NCI-H2196 (cell line): ENCODE measurements at regions not wholly inside any gene's neighbourhood (a gene's known extent, or its start where the extent isn't known, plus 50 kb on each side); places are given as distances from the start of the nearest gene placed in this dataset.

Experiments used
- DNase-seq: peaks from one replicate; lab custom pipeline; 2025; ENCODE audit not compliant: unreplicated experiment; lab: John Stamatoyannopoulos, UW

- DNase-seq = no peak
Observed at GRCh38 chr14:71650187-71650755, 282.0 kb upstream of the RGS6 start.

GRCh38 chr14:71651228-71651627, 281.0 kb upstream of the RGS6 start:
- DNase-seq = no peak

GRCh38 chr14:71652368-71652767, 279.9 kb upstream of the RGS6 start:
- DNase-seq = no peak

GRCh38 chr14:71654810-71655209, 277.4 kb upstream of the RGS6 start:
- DNase-seq = no peak

- DNase-seq = no peak
Observed at GRCh38 chr14:71658261-71658860, 273.9 kb upstream of the RGS6 start.

- DNase-seq = no peak
Observed at GRCh38 chr14:71659159-71659558, 273.1 kb upstream of the RGS6 start.

- no peak for DNase-seq
Observed at GRCh38 chr14:71661441-71661840, 270.8 kb upstream of the RGS6 start.

GRCh38 chr14:71662291-71662790, 269.9 kb upstream of the RGS6 start:
- no peak for DNase-seq

- DNase-seq = no peak
Observed at GRCh38 chr14:71665157-71665556, 267.1 kb upstream of the RGS6 start.

GRCh38 chr14:71665781-71666180, 266.4 kb upstream of the RGS6 start:
- no peak for DNase-seq

- no peak for DNase-seq
Observed at GRCh38 chr14:71666571-71667145, 265.6 kb upstream of the RGS6 start.

- no peak for DNase-seq
Observed at GRCh38 chr14:71668186-71668912, 263.9 kb upstream of the RGS6 start.

GRCh38 chr14:71672596-71672995, 259.6 kb upstream of the RGS6 start:
- DNase-seq = no peak

- DNase-seq = no peak
Observed at GRCh38 chr14:71675126-71675899, 256.9 kb upstream of the RGS6 start.

GRCh38 chr14:71675900-71676287, 256.3 kb upstream of the RGS6 start:
- DNase-seq = no peak

- DNase-seq = no peak
Observed at GRCh38 chr14:71680736-71681387, 251.4 kb upstream of the RGS6 start.

- DNase-seq = no peak
Observed at GRCh38 chr14:71682337-71682736, 249.9 kb upstream of the RGS6 start.

GRCh38 chr14:71684323-71684722, 247.9 kb upstream of the RGS6 start:
- no peak for DNase-seq

GRCh38 chr14:71686677-71687076, 245.6 kb upstream of the RGS6 start:
- DNase-seq = no peak

GRCh38 chr14:71687166-71687831, 244.9 kb upstream of the RGS6 start:
- no peak for DNase-seq
